ENCODE measurements at regions not wholly inside any gene's neighbourhood (a gene's known extent, or its start where the extent isn't known, plus 50 kb on each side); places are given as distances from the start of the nearest gene placed in this dataset.

- H3K4me1 ChIP-seq (ENCODE audit: insufficient read depth, low read length): peaks cover 14% of the 10 kb centered on the region
These were observed 134.8 kb upstream of the TACR1 start for GRCh38 chr2:75334076-75334475.

GRCh38 chr2:75333646-75334045 is 134.3 kb upstream of the TACR1 start:
- Histone ChIP-seq H3K9me3 (ENCODE audit: low read length) (no peaks in the 10 kb centered on the region), H3K4me3 (ENCODE audit: low read length) (no peak overlapping the region), H3K4me1 (ENCODE audit: insufficient read depth, low read length) (peaks cover 14% of the 10 kb centered on the region), H2AFZ (ENCODE audit: low read depth, low read length) (no peak overlapping the region), H3K27me3 (ENCODE audit: insufficient read depth, low read length) (no peaks in the 10 kb centered on the region), H3K36me3 (ENCODE audit: insufficient read depth, low read length) (no peaks in the 10 kb centered on the region)

More at GRCh38 chr2:75334076-75334475, 134.8 kb upstream of the TACR1 start:
- H2AFZ ChIP-seq (ENCODE audit: low read depth, low read length): no peak overlapping the region
- no peaks in the 10 kb centered on the region for H3K27me3 ChIP-seq (ENCODE audit: insufficient read depth, low read length)
- H3K36me3 ChIP-seq (ENCODE audit: insufficient read depth, low read length): no peaks in the 10 kb centered on the region
- no peak overlapping the region for H3K4me3 ChIP-seq (ENCODE audit: low read length)
- no peaks in the 10 kb centered on the region for H3K9me3 ChIP-seq (ENCODE audit: low read length)

DNA sequence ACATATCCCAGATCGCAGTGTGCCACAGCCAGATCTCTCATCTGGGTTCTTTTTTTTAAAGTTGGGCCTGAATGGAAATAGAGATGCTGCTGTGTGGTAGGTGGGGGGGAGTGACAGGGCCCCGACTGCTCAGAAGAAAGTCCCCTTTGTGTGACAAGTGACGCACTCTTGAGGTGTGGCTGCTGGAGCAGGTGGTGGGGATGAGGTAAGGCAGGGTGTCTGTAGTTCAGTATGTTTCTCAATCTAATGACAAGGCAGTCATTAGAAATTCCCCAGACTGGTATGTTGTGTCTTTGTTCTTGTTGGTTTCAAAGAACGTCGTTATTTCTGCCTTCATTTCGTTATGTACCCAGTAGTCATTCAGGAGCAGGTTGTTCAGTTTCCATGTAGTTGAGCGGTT is 128.8 kb upstream of the TACR1 start:
- Histone ChIP-seq H3K4me3 (ENCODE audit: low read length) (no peak overlapping the region), H3K36me3 (ENCODE audit: insufficient read depth, low read length) (no peaks in the 10 kb centered on the region), H3K9me3 (ENCODE audit: low read length) (no peaks in the 10 kb centered on the region), H3K27me3 (ENCODE audit: insufficient read depth, low read length) (no peaks in the 10 kb centered on the region), H3K4me1 (ENCODE audit: insufficient read depth, low read length) (peaks cover 6% of the 10 kb centered on the region), H2AFZ (ENCODE audit: low read depth, low read length) (no peak overlapping the region)

DNA sequence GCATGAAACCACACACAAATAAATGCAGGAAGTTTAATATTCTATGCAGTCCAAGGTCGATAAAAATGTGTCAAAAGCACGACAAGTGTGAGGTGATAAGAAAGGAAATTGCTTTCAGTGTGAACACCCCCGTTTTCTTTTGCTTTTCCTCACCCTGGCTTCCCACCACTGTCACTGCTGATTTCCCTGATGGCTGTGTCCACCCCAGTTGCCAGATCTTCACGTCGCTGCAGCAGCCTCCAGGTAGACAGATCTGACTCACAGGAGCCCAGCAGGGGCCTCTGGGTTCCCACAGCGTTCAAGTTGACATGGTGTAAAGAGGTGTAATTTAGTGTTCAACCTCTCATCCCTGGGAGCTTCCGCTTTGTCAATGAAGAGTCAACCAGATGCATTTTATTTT is 128.0 kb upstream of the TACR1 start:
- no peaks in the 10 kb centered on the region for H3K9me3 ChIP-seq (ENCODE audit: low read length)
- H3K27me3 ChIP-seq (ENCODE audit: insufficient read depth, low read length): no peaks in the 10 kb centered on the region
- no peak overlapping the region for H3K4me3 ChIP-seq (ENCODE audit: low read length)
- no peak overlapping the region for H2AFZ ChIP-seq (ENCODE audit: low read depth, low read length)
- no peaks in the 10 kb centered on the region for H3K36me3 ChIP-seq (ENCODE audit: insufficient read depth, low read length)
- H3K4me1 ChIP-seq (ENCODE audit: insufficient read depth, low read length): peaks cover 6% of the 10 kb centered on the region

- H3K4me1 ChIP-seq (ENCODE audit: insufficient read depth, low read length): peaks cover 10% of the 10 kb centered on the region
- no peaks in the 10 kb centered on the region for H3K9me3 ChIP-seq (ENCODE audit: low read length)
- H2AFZ ChIP-seq (ENCODE audit: low read depth, low read length): no peak overlapping the region
- no peak overlapping the region for H3K4me3 ChIP-seq (ENCODE audit: low read length)
- H3K36me3 ChIP-seq (ENCODE audit: insufficient read depth, low read length): no peaks in the 10 kb centered on the region
- H3K27me3 ChIP-seq (ENCODE audit: insufficient read depth, low read length): no peaks in the 10 kb centered on the region
These were observed 127.3 kb upstream of the TACR1 start for GRCh38 chr2:75326645-75327044.

DNA sequence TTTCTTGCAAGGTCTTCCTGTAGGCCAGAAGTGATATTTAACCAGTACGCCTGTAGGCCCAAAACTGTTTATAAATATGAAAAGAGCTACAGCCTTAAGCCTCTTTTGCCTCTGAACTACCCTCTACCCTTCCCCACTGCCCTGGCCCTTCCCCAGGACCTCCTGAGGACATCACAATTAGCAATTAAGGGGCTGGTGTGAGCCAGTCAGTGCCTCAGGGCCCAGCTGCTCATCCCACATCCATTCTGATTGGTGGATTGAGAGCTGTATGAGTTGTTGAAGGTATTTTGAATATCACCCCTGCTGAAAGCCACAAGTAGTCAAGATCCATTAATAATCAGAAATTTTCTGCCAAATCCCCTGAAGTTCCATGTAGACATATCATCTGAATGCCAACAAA is 126.3 kb upstream of the TACR1 start:
- no peaks in the 10 kb centered on the region for H3K36me3 ChIP-seq (ENCODE audit: insufficient read depth, low read length)
- no peak overlapping the region for H3K4me3 ChIP-seq (ENCODE audit: low read length)
- no peaks in the 10 kb centered on the region for H3K9me3 ChIP-seq (ENCODE audit: low read length)
- H3K27me3 ChIP-seq (ENCODE audit: insufficient read depth, low read length): no peaks in the 10 kb centered on the region
- H2AFZ ChIP-seq (ENCODE audit: low read depth, low read length): no peak overlapping the region
- peaks cover 20% of the 10 kb centered on the region for H3K4me1 ChIP-seq (ENCODE audit: insufficient read depth, low read length)

GRCh38 chr2:75324861-75325284 is 125.6 kb upstream of the TACR1 start:
- Histone ChIP-seq H3K4me1 (ENCODE audit: insufficient read depth, low read length) (peaks cover 20% of the 10 kb centered on the region), H3K36me3 (ENCODE audit: insufficient read depth, low read length) (no peaks in the 10 kb centered on the region), H2AFZ (ENCODE audit: low read depth, low read length) (no peak overlapping the region), H3K9me3 (ENCODE audit: low read length) (no peaks in the 10 kb centered on the region), H3K4me3 (ENCODE audit: low read length) (no peak overlapping the region), H3K27me3 (ENCODE audit: insufficient read depth, low read length) (no peaks in the 10 kb centered on the region)

- Histone ChIP-seq H3K9me3 (ENCODE audit: low read length) (no peaks in the 10 kb centered on the region), H3K36me3 (ENCODE audit: insufficient read depth, low read length) (no peaks in the 10 kb centered on the region), H3K4me3 (ENCODE audit: low read length) (no peak overlapping the region), H3K27me3 (ENCODE audit: insufficient read depth, low read length) (no peaks in the 10 kb centered on the region), H2AFZ (ENCODE audit: low read depth, low read length) (no peak overlapping the region), H3K4me1 (ENCODE audit: insufficient read depth, low read length) (peaks cover 20% of the 10 kb centered on the region)
These were observed 124.8 kb upstream of the TACR1 start for GRCh38 chr2:75324141-75324540.

- Histone ChIP-seq H3K9me3 (ENCODE audit: low read length) (no peaks in the 10 kb centered on the region), H3K27me3 (ENCODE audit: insufficient read depth, low read length) (no peaks in the 10 kb centered on the region), H3K36me3 (ENCODE audit: insufficient read depth, low read length) (no peaks in the 10 kb centered on the region)
These were observed 122.2 kb upstream of the TACR1 start for GRCh38 chr2:75321599-75321922.

GRCh38 chr2:75320898-75321598 is 121.7 kb upstream of the TACR1 start:
- H3K27me3 ChIP-seq (ENCODE audit: insufficient read depth, low read length): no peaks in the 10 kb centered on the region
- no peak overlapping the region for H3K4me3 ChIP-seq (ENCODE audit: low read length)
- peak overlapping the region; percentile 41 for H2AFZ ChIP-seq (ENCODE audit: low read depth, low read length)
- no peaks in the 10 kb centered on the region for H3K36me3 ChIP-seq (ENCODE audit: insufficient read depth, low read length)
- no peaks in the 10 kb centered on the region for H3K9me3 ChIP-seq (ENCODE audit: low read length)
- peaks cover 20% of the 10 kb centered on the region for H3K4me1 ChIP-seq (ENCODE audit: insufficient read depth, low read length)

More at GRCh38 chr2:75321599-75321922, 122.2 kb upstream of the TACR1 start:
- H3K4me3 ChIP-seq (ENCODE audit: low read length): no peak overlapping the region
- H3K4me1 ChIP-seq (ENCODE audit: insufficient read depth, low read length): peaks cover 20% of the 10 kb centered on the region
- H2AFZ ChIP-seq (ENCODE audit: low read depth, low read length): peak overlapping the region; percentile 41

- H3K36me3 ChIP-seq (ENCODE audit: insufficient read depth, low read length): no peaks in the 10 kb centered on the region
- H3K4me3 ChIP-seq (ENCODE audit: low read length): no peak overlapping the region
- no peaks in the 10 kb centered on the region for H3K27me3 ChIP-seq (ENCODE audit: insufficient read depth, low read length)
- H2AFZ ChIP-seq (ENCODE audit: low read depth, low read length): no peak overlapping the region
- H3K4me1 ChIP-seq (ENCODE audit: insufficient read depth, low read length): peaks cover 13% of the 10 kb centered on the region
- H3K9me3 ChIP-seq (ENCODE audit: low read length): no peaks in the 10 kb centered on the region
These were observed 120.6 kb upstream of the TACR1 start for GRCh38 chr2:75319951-75320350.

DNA sequence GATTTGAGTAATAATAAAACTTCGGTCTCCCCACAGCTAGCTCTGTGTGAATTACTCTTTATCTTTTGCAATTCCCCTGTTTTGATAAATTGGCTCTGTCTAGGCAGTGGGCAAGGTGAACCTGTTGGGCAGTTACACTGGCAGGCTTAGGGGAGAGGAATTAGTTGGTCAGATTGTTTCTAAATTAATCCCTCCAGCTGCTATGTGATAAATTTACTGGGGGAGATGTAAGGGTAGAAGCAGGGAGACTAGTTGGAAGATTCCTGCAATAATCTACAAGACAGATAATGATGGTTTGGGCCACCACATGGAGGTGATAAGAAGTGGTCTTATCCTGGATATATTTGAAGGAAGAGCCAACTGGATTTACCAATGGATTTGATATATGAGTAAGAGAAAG is 118.5 kb upstream of the TACR1 start:
- Histone ChIP-seq H3K4me3 (ENCODE audit: low read length) (no peak overlapping the region), H3K27me3 (ENCODE audit: insufficient read depth, low read length) (no peaks in the 10 kb centered on the region), H3K4me1 (ENCODE audit: insufficient read depth, low read length) (peaks cover 13% of the 10 kb centered on the region), H3K9me3 (ENCODE audit: low read length) (no peaks in the 10 kb centered on the region), H2AFZ (ENCODE audit: low read depth, low read length) (no peak overlapping the region), H3K36me3 (ENCODE audit: insufficient read depth, low read length) (no peaks in the 10 kb centered on the region)

- no peaks in the 10 kb centered on the region for H3K9me3 ChIP-seq (ENCODE audit: low read length)
- peaks cover 13% of the 10 kb centered on the region for H3K4me1 ChIP-seq (ENCODE audit: insufficient read depth, low read length)
- no peak overlapping the region for H2AFZ ChIP-seq (ENCODE audit: low read depth, low read length)
- no peaks in the 10 kb centered on the region for H3K27me3 ChIP-seq (ENCODE audit: insufficient read depth, low read length)
- H3K4me3 ChIP-seq (ENCODE audit: low read length): no peak overlapping the region
- no peaks in the 10 kb centered on the region for H3K36me3 ChIP-seq (ENCODE audit: insufficient read depth, low read length)
These were observed 118.0 kb upstream of the TACR1 start for GRCh38 chr2:75317316-75317715.

DNA sequence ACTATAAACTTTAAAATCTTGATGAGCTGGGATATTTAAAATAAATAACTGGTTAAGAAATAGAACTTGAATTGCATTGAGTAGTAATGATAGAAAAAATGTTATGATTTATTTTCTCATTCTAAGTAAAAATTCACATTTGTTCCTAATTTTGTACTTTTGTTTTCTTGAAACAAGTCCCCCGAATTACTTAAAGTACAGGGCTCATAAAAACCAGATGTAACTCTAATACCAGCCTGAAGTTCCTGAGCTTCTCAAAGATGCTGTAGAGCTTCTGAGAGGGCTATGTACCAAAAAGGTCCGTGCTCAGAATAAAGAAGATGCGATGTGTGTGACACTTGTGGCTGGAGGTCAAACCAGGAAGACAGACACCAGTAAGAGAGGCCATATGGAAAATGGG is 116.1 kb upstream of the TACR1 start:
- no peak overlapping the region for H3K4me3 ChIP-seq (ENCODE audit: low read length)
- H2AFZ ChIP-seq (ENCODE audit: low read depth, low read length): no peak overlapping the region
- no peaks in the 10 kb centered on the region for H3K27me3 ChIP-seq (ENCODE audit: insufficient read depth, low read length)
- H3K9me3 ChIP-seq (ENCODE audit: low read length): no peaks in the 10 kb centered on the region
- H3K4me1 ChIP-seq (ENCODE audit: insufficient read depth, low read length): no peaks in the 10 kb centered on the region
- no peaks in the 10 kb centered on the region for H3K36me3 ChIP-seq (ENCODE audit: insufficient read depth, low read length)
